SU-DHL-6 (cell line): ENCODE measurements at regions not wholly inside any gene's neighbourhood (a gene's known extent, or its start where the extent isn't known, plus 50 kb on each side); places are given as distances from the start of the nearest gene placed in this dataset.

Source experiments
- CTCF ChIP-seq: fragments of 200-600 bp; sonication (generic); IDR thresholded peaks from one replicate; pipeline ENCODE4 v1.5.1; 2017; ENCODE audit warnings: antibody characterized with exemption, mild to moderate bottlenecking, low read length, moderate library complexity; ENCODE audit not compliant: insufficient read depth, poor library complexity, severe bottlenecking
- EZH2phosphoT487 ChIP-seq: fragments of 200-600 bp; sonication (generic), shearing (Covaris generic); conservative IDR thresholded peaks from 2 replicates; pipeline ENCODE4 v1.6.1; 2018; ENCODE audit warnings: mild to moderate bottlenecking, antibody characterized with exemption, low read length, moderate library complexity, mixed read lengths

GRCh38 chr1:36537190-36537768 is 54.6 kb upstream of the CSF3R start:
- TF ChIP-seq CTCF, result no peak
- TF ChIP-seq EZH2phosphoT487, result no peak
